HG03159 (cell line): ENCODE measurements at regions not wholly inside any gene's neighbourhood (a gene's known extent, or its start where the extent isn't known, plus 50 kb on each side); places are given as distances from the start of the nearest gene placed in this dataset.

Source experiments
- ATAC-seq: cut with Tn5 transposase; IDR thresholded peaks from one replicate; pipeline ENCODE4 v1.9.1; 2021; ENCODE audit warnings: mild to moderate bottlenecking, moderate library complexity; ENCODE audit not compliant: unreplicated experiment

- ATAC-seq, result no peak
Measured at GRCh38 chr12:124489915-124490583, 77.4 kb downstream of the NCOR2 start.

- ATAC-seq, result no peak
Measured at GRCh38 chr12:124489220-124489619, 78.2 kb downstream of the NCOR2 start.

GRCh38 chr12:124488520-124488919 lies 78.9 kb downstream of the NCOR2 start:
- ATAC-seq, result no peak

- ATAC-seq, result no peak
Measured at GRCh38 chr12:124487834-124488165, 79.6 kb downstream of the NCOR2 start.

- ATAC-seq, result no peak
Measured at GRCh38 chr12:124487066-124487833, 80.2 kb downstream of the NCOR2 start.

- no peak for ATAC-seq
Measured at GRCh38 chr12:124486346-124486963, 81.0 kb downstream of the NCOR2 start.

- ATAC-seq, result no peak
Measured at GRCh38 chr12:124485371-124485770, 82.0 kb downstream of the NCOR2 start.

GRCh38 chr12:124484526-124484953 lies 82.9 kb downstream of the NCOR2 start:
- ATAC-seq, result peak; percentile 35

- no peak for ATAC-seq
Measured at GRCh38 chr12:124484067-124484466, 83.3 kb downstream of the NCOR2 start.

GRCh38 chr12:124482901-124483799 lies 84.3 kb downstream of the NCOR2 start:
- ATAC-seq, result no peak

GRCh38 chr12:124482567-124482893 lies 84.9 kb downstream of the NCOR2 start:
- ATAC-seq, result no peak

- no peak for ATAC-seq
Measured at GRCh38 chr12:124481772-124482566, 85.4 kb downstream of the NCOR2 start.

GRCh38 chr12:124481257-124481750 lies 86.1 kb downstream of the NCOR2 start:
- no peak for ATAC-seq

- peak; percentile 55 for ATAC-seq
Measured at GRCh38 chr12:124480469-124481256, 86.7 kb downstream of the NCOR2 start.

- no peak for ATAC-seq
Measured at GRCh38 chr12:124479680-124480468, 87.5 kb downstream of the NCOR2 start.

GRCh38 chr12:124478985-124479645 lies 88.3 kb downstream of the NCOR2 start:
- ATAC-seq, result no peak

GRCh38 chr12:124478416-124478815 lies 89.0 kb downstream of the NCOR2 start:
- ATAC-seq, result no peak
